Epithelial cell of esophagus (primary cell): ENCODE measurements at regions not wholly inside any gene's neighbourhood (a gene's known extent, or its start where the extent isn't known, plus 50 kb on each side); places are given as distances from the start of the nearest gene placed in this dataset.

Experiments used
- DNase-seq: peaks from one replicate; pipeline ENCODE4 v3.0.0; 2010; ENCODE audit warnings: low read depth
- H3K4me3 ChIP-seq: 2 replicates; pipeline ENCODE4 v1.5.1; 2011; ENCODE audit warnings: mild to moderate bottlenecking, low read length, control low read depth
- CTCF ChIP-seq: IDR thresholded peaks from 2 replicates; pipeline ENCODE4 v1.5.1; 2011; ENCODE audit warnings: low read depth, mild to moderate bottlenecking, low read length, control low read depth, inconsistent platforms; ENCODE audit not compliant: insufficient read depth; ENCODE audit errors: missing control alignments

GRCh38 chr10:29908962-29909361, 150.4 kb downstream of the JCAD start:
- no peak for TF ChIP-seq CTCF

GRCh38 chr10:29900865-29901264, 158.5 kb downstream of the JCAD start:
- no peak for DNase-seq
- no peak for TF ChIP-seq CTCF
- H3K4me3 ChIP-seq: no peak overlapping the region

More at GRCh38 chr10:29908962-29909361, 150.4 kb downstream of the JCAD start:
- H3K4me3 ChIP-seq: no peak overlapping the region
- peak; percentile 60 for DNase-seq

GRCh38 chr10:29897999-29898716, 161.2 kb downstream of the JCAD start:
- DNase-seq: no peak
- no peak overlapping the region for H3K4me3 ChIP-seq
- no peak for TF ChIP-seq CTCF

GRCh38 chr10:29897430-29897829, 162.0 kb downstream of the JCAD start:
- TF ChIP-seq CTCF: no peak
- DNase-seq: no peak

GRCh38 chr10:29896053-29896452, 163.3 kb downstream of the JCAD start:
- H3K4me3 ChIP-seq: no peak overlapping the region
- TF ChIP-seq CTCF: no peak
- no peak for DNase-seq

More at GRCh38 chr10:29897430-29897829, 162.0 kb downstream of the JCAD start:
- H3K4me3 ChIP-seq: no peak overlapping the region

GRCh38 chr10:29895456-29895855, 163.9 kb downstream of the JCAD start:
- no peak overlapping the region for H3K4me3 ChIP-seq
- TF ChIP-seq CTCF: no peak
- DNase-seq: peak; percentile 26

- no peak for TF ChIP-seq CTCF
- H3K4me3 ChIP-seq: no peak overlapping the region
- no peak for DNase-seq
These were observed 171.1 kb downstream of the JCAD start for GRCh38 chr10:29888321-29888720.
